ENCODE measurements at regions not wholly inside any gene's neighbourhood (a gene's known extent, or its start where the extent isn't known, plus 50 kb on each side); places are given as distances from the start of the nearest gene placed in this dataset.
"Not testable (repeated sequence)": the region's sequence is repeated elsewhere in the genome, so short reads cannot be mapped to it uniquely, and the experiment has no call there.

DNA sequence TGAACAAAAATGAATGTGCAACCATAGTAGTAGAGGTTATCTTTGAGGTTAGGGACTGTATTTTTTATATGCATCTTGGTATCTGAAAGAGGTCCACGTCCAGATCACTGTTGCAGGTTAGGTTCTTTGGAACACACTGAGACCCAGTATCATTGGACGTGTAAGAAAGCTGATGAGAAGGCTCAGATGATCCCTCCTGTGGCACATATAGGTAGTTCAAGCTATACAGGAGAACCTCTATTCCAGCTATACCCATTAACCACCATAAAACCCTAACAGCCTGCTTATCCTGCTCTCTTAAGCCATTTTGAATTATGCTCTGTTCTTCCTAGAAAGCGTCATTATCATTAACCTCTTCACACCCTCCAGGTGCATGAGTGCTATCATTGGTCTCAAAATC is 930.7 kb upstream of the HS3ST1 start:
- FAIRE-seq, result no peak
- Histone ChIP-seq H3K4me1 (ENCODE audit: control insufficient read depth in 3 of 3, insufficient read depth in 2 of 3, low read depth in 1 of 3, low read length in 2 of 3) (no peaks in the 10 kb centered on the region), H3K27me3 (ENCODE audit: control insufficient read depth in 3 of 3, insufficient read depth in 3 of 3, low read length in 3 of 3) (no peaks in the 10 kb centered on the region), H3K4me3 (ENCODE audit: low read depth in 1 of 3, low read length in 3 of 3) (no peak overlapping the region), H3K36me3 (ENCODE audit: control insufficient read depth in 3 of 3, insufficient read depth in 2 of 3, low read depth in 1 of 3, low read length in 3 of 3) (no peaks in the 10 kb centered on the region), H3K9me3 (ENCODE audit: control insufficient read depth in 2 of 2, insufficient read depth in 1 of 2, low read depth in 1 of 2, low read length in 1 of 2) (no peaks in the 10 kb centered on the region), H3K27ac (ENCODE audit: low read depth in 1 of 3, low read length in 2 of 3) (no peak overlapping the region)
- WGBS, 3 donors, result 37 to 52% (median 41%) methylated on average over 3 of the region's 3 CpGs
- DNase-seq, result peak in 1 of 2 donors; percentile 3

GRCh38 chr4:12333083-12333482 is 904.4 kb upstream of the HS3ST1 start:
- FAIRE-seq; H3K27ac ChIP-seq (ENCODE audit: low read depth in 1 of 3, low read length in 2 of 3); H3K4me1 ChIP-seq (ENCODE audit: control insufficient read depth in 3 of 3, insufficient read depth in 2 of 3, low read depth in 1 of 3, low read length in 2 of 3); H3K27me3 ChIP-seq (ENCODE audit: control insufficient read depth in 3 of 3, insufficient read depth in 3 of 3, low read length in 3 of 3); H3K4me3 ChIP-seq (ENCODE audit: low read depth in 1 of 3, low read length in 3 of 3); H3K9me3 ChIP-seq (ENCODE audit: control insufficient read depth in 2 of 2, insufficient read depth in 1 of 2, low read depth in 1 of 2, low read length in 1 of 2); DNase-seq; H3K36me3 ChIP-seq (ENCODE audit: control insufficient read depth in 3 of 3, insufficient read depth in 2 of 3, low read depth in 1 of 3, low read length in 3 of 3): not testable (repeated sequence)
- 87 to 94% (median 92%) methylated on average over 2 of the region's 2 CpGs for WGBS, 3 donors

DNA sequence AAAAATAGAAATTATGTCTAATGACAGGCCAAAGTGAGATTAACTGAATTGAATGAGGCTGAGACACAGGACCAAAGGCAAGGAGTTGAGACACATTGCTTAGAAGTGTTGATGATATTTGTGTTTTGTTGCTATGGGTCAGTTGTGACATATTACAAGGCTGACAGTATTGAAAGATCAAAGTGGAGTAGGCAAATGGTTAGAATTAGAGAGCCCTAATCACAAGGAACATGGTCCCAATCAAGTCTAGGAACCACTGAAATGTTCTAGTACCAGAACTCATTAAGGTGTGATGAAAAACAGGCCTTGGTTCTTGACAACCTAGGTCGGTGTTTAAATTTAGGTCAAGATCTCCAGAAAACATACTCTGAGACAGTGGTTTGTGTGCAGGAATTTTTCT is 896.3 kb upstream of the HS3ST1 start:
- Histone ChIP-seq H3K4me3 (ENCODE audit: low read depth in 1 of 3, low read length in 3 of 3) (no peak overlapping the region), H3K27ac (ENCODE audit: low read depth in 1 of 3, low read length in 2 of 3) (no peak overlapping the region), H3K4me1 (ENCODE audit: control insufficient read depth in 3 of 3, insufficient read depth in 2 of 3, low read depth in 1 of 3, low read length in 2 of 3) (no peaks in the 10 kb centered on the region), H3K36me3 (ENCODE audit: control insufficient read depth in 3 of 3, insufficient read depth in 2 of 3, low read depth in 1 of 3, low read length in 3 of 3) (no peaks in the 10 kb centered on the region), H3K27me3 (ENCODE audit: control insufficient read depth in 3 of 3, insufficient read depth in 3 of 3, low read length in 3 of 3) (no peaks in the 10 kb centered on the region), H3K9me3 (ENCODE audit: control insufficient read depth in 2 of 2, insufficient read depth in 1 of 2, low read depth in 1 of 2, low read length in 1 of 2) (no peaks in the 10 kb centered on the region)
- no peak for DNase-seq
- FAIRE-seq, result no peak
- 72 to 91% (median 91%) methylated on average over 1 of the region's 1 CpG for WGBS, 3 donors

DNA sequence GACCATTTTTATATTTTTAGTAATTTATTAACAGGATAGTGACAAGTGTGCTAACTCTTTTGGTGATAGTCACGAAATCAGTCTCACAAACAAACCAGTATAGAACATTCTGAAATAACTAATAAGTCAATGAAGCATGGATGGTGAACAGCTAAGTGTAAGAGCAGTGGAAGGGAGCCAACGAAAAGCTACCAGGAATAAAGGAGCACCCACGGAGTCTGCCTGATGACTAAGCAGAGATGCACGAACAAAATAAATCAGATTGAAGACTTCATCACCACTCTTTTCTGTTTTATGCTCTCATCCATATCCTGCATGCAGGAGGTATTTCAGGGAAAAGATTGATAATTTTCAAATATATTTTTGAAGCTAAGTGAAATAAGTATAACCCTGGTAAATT is 891.1 kb upstream of the HS3ST1 start:
- DNase-seq (no peak), FAIRE-seq (no peak)
- no peaks in the 10 kb centered on the region for H3K4me1 ChIP-seq (ENCODE audit: control insufficient read depth in 3 of 3, insufficient read depth in 2 of 3, low read depth in 1 of 3, low read length in 2 of 3)
- H3K27ac ChIP-seq (ENCODE audit: low read depth in 1 of 3, low read length in 2 of 3), result no peak overlapping the region
- H3K36me3 ChIP-seq (ENCODE audit: control insufficient read depth in 3 of 3, insufficient read depth in 2 of 3, low read depth in 1 of 3, low read length in 3 of 3), result no peaks in the 10 kb centered on the region
- no peaks in the 10 kb centered on the region for H3K27me3 ChIP-seq (ENCODE audit: control insufficient read depth in 3 of 3, insufficient read depth in 3 of 3, low read length in 3 of 3)
- H3K4me3 ChIP-seq (ENCODE audit: low read depth in 1 of 3, low read length in 3 of 3), result no peak overlapping the region
- no peaks in the 10 kb centered on the region for H3K9me3 ChIP-seq (ENCODE audit: control insufficient read depth in 2 of 2, insufficient read depth in 1 of 2, low read depth in 1 of 2, low read length in 1 of 2)
- 55 to 70% (median 61%) methylated on average over 4 of the region's 4 CpGs for WGBS, 3 donors

- no peak for DNase-seq
- H3K4me1 ChIP-seq (ENCODE audit: control insufficient read depth in 3 of 3, insufficient read depth in 2 of 3, low read depth in 1 of 3, low read length in 2 of 3), result no peaks in the 10 kb centered on the region
- no peak for FAIRE-seq
- H3K27ac ChIP-seq (ENCODE audit: low read depth in 1 of 3, low read length in 2 of 3), result no peak overlapping the region
- WGBS, 3 donors, result 71 to 89% (median 87%) methylated on average over 3 of the region's 3 CpGs
- no peaks in the 10 kb centered on the region for H3K27me3 ChIP-seq (ENCODE audit: control insufficient read depth in 3 of 3, insufficient read depth in 3 of 3, low read length in 3 of 3)
- H3K9me3 ChIP-seq (ENCODE audit: control insufficient read depth in 2 of 2, insufficient read depth in 1 of 2, low read depth in 1 of 2, low read length in 1 of 2), result no peaks in the 10 kb centered on the region
- H3K36me3 ChIP-seq (ENCODE audit: control insufficient read depth in 3 of 3, insufficient read depth in 2 of 3, low read depth in 1 of 3, low read length in 3 of 3), result no peaks in the 10 kb centered on the region
- H3K4me3 ChIP-seq (ENCODE audit: low read depth in 1 of 3, low read length in 3 of 3), result no peak overlapping the region
Measured at GRCh38 chr4:12304905-12305304, 876.2 kb upstream of the HS3ST1 start.

DNA sequence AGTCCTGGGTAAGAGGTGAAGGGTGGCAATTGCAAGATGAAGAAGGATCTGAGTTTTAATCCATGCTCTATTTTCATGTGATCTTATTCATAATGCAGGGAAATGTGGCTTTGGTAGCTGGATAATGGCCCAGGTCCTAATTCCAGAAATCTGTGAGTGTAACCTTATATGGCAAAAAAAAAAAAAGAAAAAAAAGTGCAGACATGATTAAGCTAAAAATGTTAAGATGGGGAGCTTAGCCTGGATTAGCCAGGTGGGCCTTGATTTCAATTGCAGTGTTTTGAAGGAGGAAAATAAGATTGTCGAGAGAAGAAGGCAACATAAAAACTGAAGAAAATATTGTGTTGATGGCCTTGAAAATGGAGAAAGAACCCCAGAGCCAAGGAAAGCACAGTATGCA is 867.7 kb upstream of the HS3ST1 start:
- H3K27me3 ChIP-seq (ENCODE audit: control insufficient read depth in 3 of 3, insufficient read depth in 3 of 3, low read length in 3 of 3), result no peaks in the 10 kb centered on the region
- no peak overlapping the region for H3K4me3 ChIP-seq (ENCODE audit: low read depth in 1 of 3, low read length in 3 of 3)
- no peaks in the 10 kb centered on the region for H3K9me3 ChIP-seq (ENCODE audit: control insufficient read depth in 2 of 2, insufficient read depth in 1 of 2, low read depth in 1 of 2, low read length in 1 of 2)
- FAIRE-seq (no peak), DNase-seq (no peak)
- WGBS, 3 donors, result 81 to 91% (median 86%) methylated on average over 1 of the region's 1 CpG
- H3K27ac ChIP-seq (ENCODE audit: low read depth in 1 of 3, low read length in 2 of 3), result no peak overlapping the region
- H3K36me3 ChIP-seq (ENCODE audit: control insufficient read depth in 3 of 3, insufficient read depth in 2 of 3, low read depth in 1 of 3, low read length in 3 of 3), result no peaks in the 10 kb centered on the region
- H3K4me1 ChIP-seq (ENCODE audit: control insufficient read depth in 3 of 3, insufficient read depth in 2 of 3, low read depth in 1 of 3, low read length in 2 of 3), result no peaks in the 10 kb centered on the region

DNA sequence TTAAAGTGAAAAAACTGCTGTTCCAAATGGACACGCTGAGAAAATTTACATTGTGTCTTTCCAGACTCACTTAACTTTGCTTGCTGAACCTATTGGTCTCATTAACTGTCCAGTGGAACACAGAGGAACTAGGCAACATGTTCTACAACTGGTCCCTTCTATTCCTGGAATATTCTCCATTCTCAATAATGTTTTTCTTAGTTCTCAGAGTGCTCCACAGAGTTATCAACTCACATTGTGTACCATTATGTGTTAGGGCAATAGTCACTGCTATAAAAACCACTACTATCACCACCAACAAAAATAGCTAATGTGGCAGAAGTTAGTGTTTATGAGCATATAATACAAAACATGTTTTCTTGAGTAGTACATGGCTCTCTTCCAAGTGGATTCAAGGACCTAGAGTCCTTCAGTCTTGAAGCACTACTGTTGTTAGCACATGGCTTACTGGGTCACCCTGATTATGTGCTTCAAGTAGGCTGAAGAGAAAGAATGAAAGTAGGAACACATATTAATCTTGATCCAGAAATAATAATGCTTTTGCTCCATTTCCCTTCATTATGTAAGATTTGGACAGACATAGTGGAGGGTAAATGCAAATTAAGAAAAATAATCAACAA is 865.3 kb upstream of the HS3ST1 start:
- Histone ChIP-seq H3K36me3 (ENCODE audit: control insufficient read depth in 3 of 3, insufficient read depth in 2 of 3, low read depth in 1 of 3, low read length in 3 of 3) (no peaks in the 10 kb centered on the region), H3K4me1 (ENCODE audit: control insufficient read depth in 3 of 3, insufficient read depth in 2 of 3, low read depth in 1 of 3, low read length in 2 of 3) (no peaks in the 10 kb centered on the region), H3K9me3 (ENCODE audit: control insufficient read depth in 2 of 2, insufficient read depth in 1 of 2, low read depth in 1 of 2, low read length in 1 of 2) (no peaks in the 10 kb centered on the region), H3K27ac (ENCODE audit: low read depth in 1 of 3, low read length in 2 of 3) (no peak overlapping the region), H3K4me3 (ENCODE audit: low read depth in 1 of 3, low read length in 3 of 3) (no peak overlapping the region), H3K27me3 (ENCODE audit: control insufficient read depth in 3 of 3, insufficient read depth in 3 of 3, low read length in 3 of 3) (no peaks in the 10 kb centered on the region)
- no peak for DNase-seq
- 86 to 97% (median 96%) methylated on average over 1 of the region's 1 CpG for WGBS, 3 donors
- FAIRE-seq, result no peak

GRCh38 chr4:12286351-12286750 is 857.7 kb upstream of the HS3ST1 start:
- Histone ChIP-seq H3K27ac (ENCODE audit: low read depth in 1 of 3, low read length in 2 of 3) (no peak overlapping the region), H3K9me3 (ENCODE audit: control insufficient read depth in 2 of 2, insufficient read depth in 1 of 2, low read depth in 1 of 2, low read length in 1 of 2) (no peaks in the 10 kb centered on the region), H3K36me3 (ENCODE audit: control insufficient read depth in 3 of 3, insufficient read depth in 2 of 3, low read depth in 1 of 3, low read length in 3 of 3) (no peaks in the 10 kb centered on the region), H3K4me1 (ENCODE audit: control insufficient read depth in 3 of 3, insufficient read depth in 2 of 3, low read depth in 1 of 3, low read length in 2 of 3) (no peaks in the 10 kb centered on the region), H3K27me3 (ENCODE audit: control insufficient read depth in 3 of 3, insufficient read depth in 3 of 3, low read length in 3 of 3) (no peaks in the 10 kb centered on the region), H3K4me3 (ENCODE audit: low read depth in 1 of 3, low read length in 3 of 3) (no peak overlapping the region)
- no peak for DNase-seq
- WGBS, 3 donors, result 86 to 94% (median 93%) methylated on average over 5 of the region's 5 CpGs
- no peak for FAIRE-seq

DNA sequence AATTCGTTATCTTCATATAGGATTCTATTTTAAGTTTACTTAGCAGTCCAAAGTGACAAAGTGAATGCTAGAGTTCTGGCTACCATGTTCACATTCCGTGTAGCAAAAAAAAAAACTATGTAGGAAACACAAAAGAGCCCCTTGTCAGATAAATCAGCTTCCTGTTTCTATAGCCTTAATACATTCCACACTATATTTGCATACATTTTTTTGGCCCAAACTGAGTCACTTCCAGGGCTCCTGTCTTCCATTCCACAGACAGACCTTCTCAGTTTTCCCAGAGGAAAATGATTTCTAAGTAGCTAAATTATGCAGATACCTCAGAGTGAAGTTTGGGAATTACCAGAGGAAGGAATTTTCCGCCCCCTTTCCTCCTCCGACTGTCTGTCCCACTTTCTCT is 841.9 kb upstream of the HS3ST1 start:
- no peaks in the 10 kb centered on the region for H3K9me3 ChIP-seq (ENCODE audit: control insufficient read depth in 2 of 2, insufficient read depth in 1 of 2, low read depth in 1 of 2, low read length in 1 of 2)
- H3K4me3 ChIP-seq (ENCODE audit: low read depth in 1 of 3, low read length in 3 of 3), result no peak overlapping the region
- H3K36me3 ChIP-seq (ENCODE audit: control insufficient read depth in 3 of 3, insufficient read depth in 2 of 3, low read depth in 1 of 3, low read length in 3 of 3), result no peaks in the 10 kb centered on the region
- 44 to 57% (median 53%) methylated on average over 4 of the region's 4 CpGs for WGBS, 3 donors
- H3K27ac ChIP-seq (ENCODE audit: low read depth in 1 of 3, low read length in 2 of 3), result no peak overlapping the region
- FAIRE-seq, result no peak
- H3K27me3 ChIP-seq (ENCODE audit: control insufficient read depth in 3 of 3, insufficient read depth in 3 of 3, low read length in 3 of 3), result no peaks in the 10 kb centered on the region
- no peak for DNase-seq
- no peaks in the 10 kb centered on the region for H3K4me1 ChIP-seq (ENCODE audit: control insufficient read depth in 3 of 3, insufficient read depth in 2 of 3, low read depth in 1 of 3, low read length in 2 of 3)

Data from small intestine (tissue), 7 donors.